HG03442 (cell line): ENCODE measurements at regions not wholly inside any gene's neighbourhood (a gene's known extent, or its start where the extent isn't known, plus 50 kb on each side); places are given as distances from the start of the nearest gene placed in this dataset.

ENCODE experiments used
- ATAC-seq: cut with Tn5 transposase; IDR thresholded peaks from one replicate; pipeline ENCODE4 v1.9.1; 2021; ENCODE audit warnings: mild to moderate bottlenecking, moderate library complexity; ENCODE audit not compliant: unreplicated experiment

GRCh38 chr3:117534138-117534537 is 824.6 kb downstream of the TUSC7 start:
- ATAC-seq: no peak

- ATAC-seq: no peak
Observed at GRCh38 chr3:117536006-117536405, 826.4 kb downstream of the TUSC7 start.

GRCh38 chr3:117537949-117538348 is 828.4 kb downstream of the TUSC7 start:
- no peak for ATAC-seq

- ATAC-seq: no peak
Observed at GRCh38 chr3:117539729-117540128, 830.1 kb downstream of the TUSC7 start.

- no peak for ATAC-seq
Observed at GRCh38 chr3:117540597-117540996, 831.0 kb downstream of the TUSC7 start.

GRCh38 chr3:117541721-117542120 is 832.1 kb downstream of the TUSC7 start:
- no peak for ATAC-seq

GRCh38 chr3:117543521-117543920 is 833.9 kb downstream of the TUSC7 start:
- no peak for ATAC-seq

GRCh38 chr3:117545484-117545883 is 835.9 kb downstream of the TUSC7 start:
- no peak for ATAC-seq

- no peak for ATAC-seq
Observed at GRCh38 chr3:117547956-117548550, 838.5 kb downstream of the TUSC7 start.

- no peak for ATAC-seq
Observed at GRCh38 chr3:117548600-117548999, 839.0 kb downstream of the TUSC7 start.

GRCh38 chr3:117549716-117550115 is 840.1 kb downstream of the TUSC7 start:
- no peak for ATAC-seq

GRCh38 chr3:117550766-117551165 is 841.2 kb downstream of the TUSC7 start:
- ATAC-seq: no peak

- ATAC-seq: peak; percentile 96
Observed at GRCh38 chr3:117553461-117553860, 843.9 kb downstream of the TUSC7 start.

GRCh38 chr3:117556646-117557407 is 847.2 kb downstream of the TUSC7 start:
- ATAC-seq: no peak

GRCh38 chr3:117557464-117558090 is 848.0 kb downstream of the TUSC7 start:
- ATAC-seq: no peak

- ATAC-seq: no peak
Observed at GRCh38 chr3:117558681-117559080, 849.1 kb downstream of the TUSC7 start.

- no peak for ATAC-seq
Observed at GRCh38 chr3:117562000-117562399, 852.4 kb downstream of the TUSC7 start.

GRCh38 chr3:117563063-117563462 is 853.5 kb downstream of the TUSC7 start:
- no peak for ATAC-seq

- ATAC-seq: no peak
Observed at GRCh38 chr3:117565777-117566176, 856.2 kb downstream of the TUSC7 start.

GRCh38 chr3:117566926-117567325 is 857.3 kb downstream of the TUSC7 start:
- ATAC-seq: no peak

GRCh38 chr3:117567382-117567781 is 857.8 kb downstream of the TUSC7 start:
- no peak for ATAC-seq

GRCh38 chr3:117567906-117568305 is 858.3 kb downstream of the TUSC7 start:
- no peak for ATAC-seq
